ENCODE measurements at regions not wholly inside any gene's neighbourhood (a gene's known extent, or its start where the extent isn't known, plus 50 kb on each side); places are given as distances from the start of the nearest gene placed in this dataset.

GRCh38 chr6:14925699-14926026 is 320.2 kb upstream of the JARID2 start:
- TF ChIP-seq CTCF (IDR thresholded peaks at IDR 0.05; ENCODE audit: control insufficient read depth, insufficient read depth, low read depth, low read length, missing control alignments): no peak
- H3K4me3 ChIP-seq (ENCODE audit: control insufficient read depth, low read depth, low read length): no peak overlapping the region
- no peak for DNase-seq (ENCODE audit: low read depth)

- DNase-seq (ENCODE audit: low read depth): no peak
- no peak for TF ChIP-seq CTCF (IDR thresholded peaks at IDR 0.05; ENCODE audit: control insufficient read depth, insufficient read depth, low read depth, low read length, missing control alignments)
- H3K4me3 ChIP-seq (ENCODE audit: control insufficient read depth, low read depth, low read length): no peak overlapping the region
Observed at GRCh38 chr6:14927398-14927797, 318.5 kb upstream of the JARID2 start.

- no peak for DNase-seq (ENCODE audit: low read depth)
- no peak overlapping the region for H3K4me3 ChIP-seq (ENCODE audit: control insufficient read depth, low read depth, low read length)
- no peak for TF ChIP-seq CTCF (IDR thresholded peaks at IDR 0.05; ENCODE audit: control insufficient read depth, insufficient read depth, low read depth, low read length, missing control alignments)
Observed at GRCh38 chr6:14929291-14929690, 316.6 kb upstream of the JARID2 start.

DNA sequence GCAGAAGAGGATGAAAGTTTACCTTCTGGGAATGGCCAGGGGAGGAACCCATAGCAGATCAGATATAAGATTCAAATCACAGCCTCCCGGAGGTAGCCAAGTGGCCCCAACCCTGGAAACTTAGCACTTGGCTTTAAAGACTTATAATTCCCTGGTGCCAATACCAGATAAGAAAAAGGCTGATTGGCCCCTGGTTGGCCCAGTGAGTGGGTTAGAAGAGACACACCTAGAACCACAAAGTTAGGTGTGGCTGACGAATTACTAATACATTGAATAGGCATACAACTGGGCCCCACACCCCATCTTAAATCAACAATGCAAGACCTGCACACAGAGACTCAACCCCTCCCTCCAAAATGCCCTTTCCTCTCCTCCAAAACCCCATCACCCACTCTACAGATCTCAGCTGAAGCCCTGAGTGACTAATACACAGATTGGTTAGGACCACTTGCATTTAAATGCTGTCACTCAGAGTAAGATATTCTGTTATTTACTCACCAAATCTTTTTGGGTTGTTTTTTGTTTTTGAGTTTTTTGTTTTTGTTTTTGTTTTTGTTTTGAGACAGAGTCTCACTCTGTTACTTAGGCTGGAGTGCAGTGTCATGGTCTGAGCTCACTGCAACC is 315.4 kb upstream of the JARID2 start:
- no peak for DNase-seq (ENCODE audit: low read depth)
- no peak for TF ChIP-seq CTCF (IDR thresholded peaks at IDR 0.05; ENCODE audit: control insufficient read depth, insufficient read depth, low read depth, low read length, missing control alignments)
- H3K4me3 ChIP-seq (ENCODE audit: control insufficient read depth, low read depth, low read length): no peak overlapping the region

DNA sequence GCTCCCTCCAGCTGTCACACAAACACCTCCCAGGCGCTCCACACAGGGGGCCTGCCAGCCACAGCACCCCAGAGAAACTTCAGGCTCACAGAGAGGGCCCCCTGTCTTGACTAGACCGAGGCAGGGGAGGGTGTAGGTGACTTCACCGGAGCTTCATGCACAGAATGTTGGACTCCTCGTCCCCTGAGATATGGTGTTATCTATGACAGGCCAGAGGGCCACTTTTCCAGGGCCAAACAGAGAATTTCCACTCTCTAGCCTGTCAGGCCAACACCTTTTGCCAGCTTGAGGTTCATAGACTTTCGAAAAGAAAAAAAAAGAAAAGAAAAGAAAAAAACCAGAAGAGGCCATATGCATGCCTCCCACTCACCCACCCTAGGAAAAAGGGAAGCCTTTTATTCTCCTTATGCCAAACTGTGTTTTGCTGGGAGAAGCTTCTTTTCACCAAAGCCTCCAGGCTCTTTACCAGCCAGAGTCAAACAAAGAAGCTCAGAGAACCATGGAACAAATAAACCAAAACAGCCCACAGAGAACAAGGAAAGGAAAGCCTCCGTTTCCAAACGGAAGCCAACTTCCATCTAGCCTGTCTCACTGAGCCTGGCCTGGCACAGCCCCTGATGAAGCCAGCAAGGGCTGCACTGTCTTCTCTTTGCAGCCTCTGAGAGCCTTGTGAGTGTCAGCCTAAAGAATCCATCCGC is 313.2 kb upstream of the JARID2 start:
- DNase-seq (ENCODE audit: low read depth): no peak
- TF ChIP-seq CTCF (IDR thresholded peaks at IDR 0.05; ENCODE audit: control insufficient read depth, insufficient read depth, low read depth, low read length, missing control alignments): no peak
- H3K4me3 ChIP-seq (ENCODE audit: control insufficient read depth, low read depth, low read length): no peak overlapping the region

DNA sequence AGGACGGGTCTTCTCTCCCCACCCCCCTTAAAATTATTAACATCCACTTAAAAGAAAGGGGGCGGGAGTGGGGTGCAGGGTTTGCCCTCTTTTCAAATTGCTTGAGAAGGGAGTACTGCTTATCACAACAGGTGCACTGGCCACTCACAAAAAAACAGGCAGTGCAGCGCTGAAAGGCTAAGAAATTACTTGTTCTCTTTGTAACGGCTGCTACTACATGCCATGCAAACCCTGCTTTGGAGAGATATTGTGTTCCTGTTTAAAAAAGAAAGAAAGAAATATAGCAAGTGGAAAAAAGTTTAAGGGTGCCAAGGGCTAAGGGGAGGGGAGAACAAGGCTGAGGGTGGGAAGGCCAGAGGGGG is 312.7 kb upstream of the JARID2 start:
- no peak overlapping the region for H3K4me3 ChIP-seq (ENCODE audit: control insufficient read depth, low read depth, low read length)
- TF ChIP-seq CTCF (IDR thresholded peaks at IDR 0.05; ENCODE audit: control insufficient read depth, insufficient read depth, low read depth, low read length, missing control alignments): no peak
- DNase-seq (ENCODE audit: low read depth): no peak
